ENCODE measurements at regions not wholly inside any gene's neighbourhood (a gene's known extent, or its start where the extent isn't known, plus 50 kb on each side); places are given as distances from the start of the nearest gene placed in this dataset.
"Not testable (repeated sequence)": the region's sequence is repeated elsewhere in the genome, so short reads cannot be mapped to it uniquely, and the experiment has no call there.

DNA sequence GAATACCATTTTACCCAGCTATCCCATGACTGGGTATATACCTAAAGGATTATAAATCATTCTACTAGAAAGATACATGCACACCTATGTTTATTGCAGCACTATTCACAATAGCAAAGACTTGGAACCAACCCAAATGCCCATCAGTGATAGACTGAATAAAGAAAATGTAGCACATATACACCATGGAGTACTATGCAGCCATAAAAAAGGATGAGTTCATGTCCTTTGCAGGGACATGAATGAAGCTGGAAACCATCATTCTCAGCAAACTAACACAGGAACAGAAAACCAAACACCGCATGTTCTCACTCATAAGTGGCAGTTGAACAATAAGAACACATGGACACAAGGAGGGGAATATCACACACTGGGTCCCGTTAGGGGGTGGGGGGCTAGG is 191.9 kb upstream of the POU5F2 start:
- not testable (repeated sequence) for DNase-seq

DNA sequence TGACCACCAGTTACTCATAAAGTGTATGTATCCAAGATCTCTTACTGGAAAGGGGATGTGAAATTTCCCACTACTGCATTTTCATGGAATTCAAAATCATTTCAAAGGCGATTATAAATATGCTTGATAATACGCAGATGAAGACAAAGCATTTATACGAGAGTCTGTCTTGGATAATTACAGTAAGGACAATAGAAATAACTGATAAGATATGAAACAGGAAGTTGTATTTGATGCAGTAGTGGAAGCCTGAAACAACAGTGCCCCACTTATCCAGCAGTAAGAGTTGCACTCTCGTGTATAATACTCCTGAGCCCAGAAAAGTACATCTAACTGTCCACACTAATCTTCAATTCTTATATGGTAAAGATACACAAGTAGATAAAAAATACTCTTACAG is 188.7 kb upstream of the POU5F2 start:
- no peak for DNase-seq

GRCh38 chr5:93929131-93929530 is 187.7 kb upstream of the POU5F2 start:
- no peak for DNase-seq

DNA sequence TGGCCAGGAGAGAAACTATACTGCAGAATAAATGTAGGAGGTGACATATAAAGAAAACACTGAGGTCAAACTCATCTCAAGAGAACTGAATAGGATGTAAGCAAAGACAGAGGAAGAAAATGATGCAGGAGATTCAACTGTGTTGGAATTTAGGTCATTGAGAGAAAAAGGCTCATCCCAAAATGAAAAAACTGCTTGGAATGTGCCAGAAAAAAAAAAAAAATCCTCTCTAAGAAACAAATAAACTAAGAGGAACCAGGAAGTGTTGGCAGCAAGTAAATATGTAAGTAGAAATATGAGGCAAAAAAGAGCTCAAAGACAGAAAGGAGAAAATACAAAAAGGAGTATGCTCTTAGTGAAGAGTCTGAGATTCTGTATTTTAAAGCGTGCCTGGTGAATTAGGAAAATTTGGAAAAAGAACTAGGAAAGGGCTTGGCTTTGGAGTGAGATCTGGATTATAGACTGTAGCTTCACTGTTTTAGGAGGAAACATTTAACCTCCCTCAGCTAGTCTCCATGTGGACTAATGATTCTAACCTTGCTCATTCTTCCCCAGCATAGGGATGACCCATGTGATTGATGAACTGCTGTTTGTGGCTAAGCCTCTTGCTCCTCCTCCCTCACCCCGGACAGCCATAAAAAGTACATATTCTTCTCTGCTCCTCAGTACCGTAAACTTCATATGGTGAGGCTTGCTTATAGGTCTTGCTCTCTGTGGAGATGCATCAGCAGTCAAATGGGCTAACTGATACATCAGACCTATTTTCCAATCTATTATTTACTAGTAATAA is 185.6 kb upstream of the POU5F2 start:
- no peak for DNase-seq

DNA sequence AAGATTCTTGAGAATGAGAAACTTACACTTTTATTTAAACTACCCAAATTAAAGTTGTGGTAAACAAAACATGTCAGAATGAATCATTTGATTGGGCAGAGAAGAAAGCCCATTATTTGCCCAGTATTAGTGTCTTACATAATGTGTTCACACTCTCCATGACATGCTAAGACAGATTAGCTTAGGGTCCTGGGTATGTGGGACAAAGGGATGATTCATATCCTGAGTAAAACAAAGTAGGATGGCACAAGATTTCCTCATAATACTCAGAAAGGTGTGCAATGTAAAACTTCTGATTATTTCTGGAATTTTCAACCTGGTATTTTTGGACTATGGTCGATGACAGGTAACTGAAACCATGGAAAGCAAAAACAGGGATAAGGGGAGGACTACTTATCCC is 183.9 kb upstream of the POU5F2 start:
- no peak for DNase-seq

DNA sequence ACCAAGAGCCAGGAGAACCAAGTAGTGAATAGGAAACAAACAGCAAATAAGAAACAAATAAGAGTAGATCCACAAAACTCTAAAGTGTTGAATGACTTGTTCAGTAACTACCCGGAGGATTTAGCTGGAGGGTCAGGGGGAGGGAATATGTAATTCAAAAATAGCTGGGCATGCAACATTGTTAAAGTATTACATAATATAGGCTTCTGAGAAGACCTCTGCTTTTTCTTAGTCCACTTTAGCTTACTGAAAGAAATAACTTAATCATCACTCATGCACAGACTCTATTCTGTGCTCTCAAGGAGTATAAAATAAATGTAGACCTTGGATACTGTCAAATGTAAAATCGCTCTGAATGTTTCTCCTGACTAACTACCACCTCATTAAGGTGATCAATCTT is 183.2 kb upstream of the POU5F2 start:
- no peak for DNase-seq

GRCh38 chr5:93922551-93922950 is 181.2 kb upstream of the POU5F2 start:
- DNase-seq: no peak

DNA sequence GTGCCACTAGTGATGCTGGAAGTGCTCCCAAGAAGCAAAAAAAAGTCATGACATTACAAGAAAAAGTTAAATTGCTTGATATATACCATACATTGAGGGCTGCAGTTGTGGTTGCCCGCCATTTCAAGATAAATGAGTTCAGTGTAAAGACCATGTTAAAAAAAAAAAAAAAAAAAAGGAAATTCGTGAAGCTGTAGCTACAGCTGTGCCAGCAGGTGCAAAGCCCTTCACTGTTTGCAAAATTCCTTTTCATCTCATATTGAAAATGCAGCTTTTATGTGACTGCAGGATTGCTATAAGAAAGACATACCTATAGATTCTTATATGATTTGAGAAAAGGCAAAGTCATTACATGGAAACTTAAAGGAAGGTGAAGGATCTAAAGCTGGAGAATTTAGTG is 179.6 kb upstream of the POU5F2 start:
- DNase-seq: no peak

DNA sequence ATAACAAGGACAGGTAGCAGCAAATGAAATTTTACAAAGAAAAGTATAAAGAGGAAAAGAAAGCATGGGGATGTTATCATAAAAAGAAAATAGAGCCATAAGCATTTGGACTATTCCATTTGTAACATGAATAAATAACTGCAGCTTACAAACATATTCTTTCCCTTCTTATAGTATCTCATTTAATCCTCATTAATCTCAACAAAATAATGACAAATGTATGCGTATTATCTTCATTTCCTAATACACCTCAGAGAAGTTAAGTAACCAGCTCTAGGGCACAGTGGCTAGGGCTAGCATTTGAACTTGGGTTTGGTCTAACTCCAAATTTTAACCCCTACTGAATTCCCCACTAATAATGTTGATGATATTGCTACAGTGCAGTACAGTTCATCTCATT is 175.5 kb upstream of the POU5F2 start:
- no peak for DNase-seq

- no peak for DNase-seq
These were observed 173.7 kb upstream of the POU5F2 start for GRCh38 chr5:93915142-93915553.

- no peak for DNase-seq
These were observed 170.2 kb upstream of the POU5F2 start for GRCh38 chr5:93911609-93912008.

GRCh38 chr5:93909356-93909755 is 168.0 kb upstream of the POU5F2 start:
- DNase-seq: no peak

GRCh38 chr5:93904917-93905316 is 163.5 kb upstream of the POU5F2 start:
- DNase-seq: no peak

DNA sequence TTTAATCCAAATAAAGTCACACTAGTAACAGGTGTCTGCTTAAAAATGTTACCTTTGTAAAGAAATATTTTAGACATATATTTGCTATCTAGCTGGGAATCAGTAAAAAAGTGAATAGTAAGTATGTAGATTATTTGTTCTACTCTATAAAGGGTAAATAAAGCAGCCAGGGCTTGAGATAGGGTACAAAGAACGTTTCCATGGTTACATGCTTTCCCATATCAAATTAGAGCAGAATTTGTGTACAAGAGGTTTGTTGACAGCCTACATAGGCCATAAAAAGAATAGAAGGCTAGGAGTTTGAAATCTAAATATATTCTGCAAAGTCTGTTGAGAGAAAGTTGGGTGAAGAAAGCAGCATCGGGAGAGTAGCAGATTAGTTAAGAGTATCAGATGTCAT is 160.9 kb upstream of the POU5F2 start:
- DNase-seq: no peak

- no peak for DNase-seq
These were observed 157.7 kb upstream of the POU5F2 start for GRCh38 chr5:93899026-93899600.

DNA sequence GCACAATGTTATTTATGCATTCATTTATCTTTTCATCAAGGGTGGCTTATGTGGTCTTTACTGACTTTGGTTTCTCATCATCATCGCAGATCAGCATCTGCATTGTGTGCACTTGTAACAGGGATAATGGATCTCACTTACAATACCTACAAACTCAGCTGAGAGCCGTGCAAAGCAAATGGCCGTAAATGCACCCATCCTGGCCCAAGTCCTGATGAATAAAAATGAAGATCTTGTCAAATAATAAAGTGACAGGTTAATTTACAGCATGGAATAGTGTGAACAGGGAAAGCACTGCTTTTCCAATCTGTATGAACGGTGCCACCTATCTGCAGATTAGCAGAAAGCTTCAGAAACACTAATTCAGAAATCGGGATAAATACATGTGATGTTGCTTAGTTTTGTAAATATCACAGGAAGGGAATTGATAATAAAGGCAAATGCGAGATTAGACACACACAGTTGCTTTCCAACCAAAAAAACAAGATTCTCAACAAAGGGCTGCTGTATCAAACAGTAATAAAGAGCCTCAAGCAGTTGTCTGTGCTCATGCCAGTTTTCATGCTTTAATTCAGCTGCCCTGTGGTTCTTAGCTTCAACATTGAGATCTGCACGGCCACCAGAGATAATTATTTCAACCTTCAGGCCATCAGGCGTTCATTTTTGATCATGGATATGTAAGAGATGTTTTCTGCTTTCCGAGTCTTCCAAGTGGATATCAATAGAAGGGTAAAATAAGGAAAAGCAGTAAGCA is 153.4 kb upstream of the POU5F2 start:
- peak in 5 of 56 donors; percentile 0 to 12 (median 3) for DNase-seq

DNA sequence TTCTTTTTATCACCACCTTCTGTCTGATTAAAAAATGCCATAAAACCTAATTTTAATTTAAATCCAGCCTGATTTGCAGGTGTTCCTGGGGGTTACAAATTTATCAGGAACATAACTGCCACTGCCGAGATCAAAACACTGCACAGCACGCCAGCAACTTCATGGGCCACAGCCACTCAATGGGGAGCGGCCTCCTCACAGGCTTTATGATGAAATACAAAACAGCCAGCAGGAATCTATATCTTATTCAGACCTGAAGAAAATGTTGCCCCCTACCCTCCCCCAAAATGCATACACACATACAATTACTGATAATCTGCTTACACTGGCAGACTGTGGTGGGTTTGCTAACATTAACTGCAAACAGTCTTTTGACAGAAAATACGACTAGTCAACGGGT is 151.7 kb upstream of the POU5F2 start:
- DNase-seq: no peak

- DNase-seq: no peak
These were observed 151.1 kb upstream of the POU5F2 start for GRCh38 chr5:93892481-93892880.

GRCh38 chr5:93891491-93892480 is 150.4 kb upstream of the POU5F2 start:
- DNase-seq: no peak

- no peak for DNase-seq
These were observed 149.3 kb upstream of the POU5F2 start for GRCh38 chr5:93890657-93891056.

- no peak for DNase-seq
These were observed 146.3 kb upstream of the POU5F2 start for GRCh38 chr5:93887678-93888077.
